ENCODE measurements at regions not wholly inside any gene's neighbourhood (a gene's known extent, or its start where the extent isn't known, plus 50 kb on each side); places are given as distances from the start of the nearest gene placed in this dataset.

GRCh38 chr20:4491643-4492042, 194.6 kb upstream of the PRNP start:
- Mint-ChIP-seq H3K9me3 (no peaks in the 10 kb centered on the region), H3K4me3 (no peak overlapping the region), H3K36me3 (no peaks in the 10 kb centered on the region), H3K27me3 (peaks cover 12 to 17% of the 10 kb centered on the region in 2 donors), H3K4me1 (no peaks in the 10 kb centered on the region), H3K27ac (no peak overlapping the region)
- Histone ChIP-seq H3K4me1 (ENCODE audit: control insufficient read depth in 1 of 2, extremely low read depth in 1 of 2, insufficient read depth in 2 of 2, low read length in 2 of 2) (no peaks in the 10 kb centered on the region), H3K36me3 (ENCODE audit: control insufficient read depth in 2 of 2, extremely low read depth in 1 of 2, insufficient read depth in 1 of 2, low read length in 1 of 2) (no peaks in the 10 kb centered on the region), H3K9me3 (no peaks in the 10 kb centered on the region), H3K27me3 (replicated peaks in 1 of 2; ENCODE audit: control insufficient read depth in 2 of 2, extremely low read depth in 1 of 2, insufficient read depth in 2 of 2, low read length in 1 of 2) (peaks cover 0 to 7% of the 10 kb centered on the region in 2 experiments), H3K4me3 (ENCODE audit: control insufficient read depth in 1 of 2, extremely low read depth in 1 of 2, low read length in 1 of 2) (no peak overlapping the region), H3K27ac (ENCODE audit: low read length) (no peak overlapping the region)
- ATAC-seq (replicated peaks in 1 of 4) (no peak), DNase-seq (no peak)
- CTCF ChIA-PET = no interaction called here
- 100% methylated on average over 2 of the region's 2 CpGs for WGBS (ENCODE audit: insufficient coverage)
- POLR2A ChIA-PET = no interaction called here

GRCh38 chr20:4490606-4491280, 195.5 kb upstream of the PRNP start:
- POLR2A ChIA-PET = no interaction called here
- no peaks in the 10 kb centered on the region for H3K9me3 ChIP-seq
- peaks cover 14 to 23% of the 10 kb centered on the region in 2 donors for H3K27me3 Mint-ChIP-seq
- ATAC-seq (replicated peaks in 1 of 4) (no peak), DNase-seq (no peak)
- no peaks in the 10 kb centered on the region for H3K36me3 ChIP-seq (ENCODE audit: control insufficient read depth in 2 of 2, extremely low read depth in 1 of 2, insufficient read depth in 1 of 2, low read length in 1 of 2)
- no peak overlapping the region for H3K4me3 Mint-ChIP-seq
- H3K36me3 Mint-ChIP-seq = no peaks in the 10 kb centered on the region
- no peaks in the 10 kb centered on the region for H3K9me3 Mint-ChIP-seq
- no peaks in the 10 kb centered on the region for H3K4me1 ChIP-seq (ENCODE audit: control insufficient read depth in 1 of 2, extremely low read depth in 1 of 2, insufficient read depth in 2 of 2, low read length in 2 of 2)
- WGBS (ENCODE audit: insufficient coverage) = 8% methylated on average over 2 of the region's 6 CpGs
- no peak overlapping the region for H3K27ac Mint-ChIP-seq
- H3K4me3 ChIP-seq (ENCODE audit: control insufficient read depth in 1 of 2, extremely low read depth in 1 of 2, low read length in 1 of 2) = no peak overlapping the region
- H3K27me3 ChIP-seq (replicated peaks in 1 of 2; ENCODE audit: control insufficient read depth in 2 of 2, extremely low read depth in 1 of 2, insufficient read depth in 2 of 2, low read length in 1 of 2) = peaks cover 0 to 7% of the 10 kb centered on the region in 2 experiments
- CTCF ChIA-PET = no interaction called here
- H3K4me1 Mint-ChIP-seq = no peaks in the 10 kb centered on the region
- no peak overlapping the region for H3K27ac ChIP-seq (ENCODE audit: low read length)

- Mint-ChIP-seq H3K36me3 (no peaks in the 10 kb centered on the region), H3K4me1 (no peaks in the 10 kb centered on the region), H3K27ac (no peak overlapping the region), H3K4me3 (no peak overlapping the region), H3K9me3 (no peaks in the 10 kb centered on the region), H3K27me3 (peaks cover 15 to 23% of the 10 kb centered on the region in 2 donors)
- no peak overlapping the region for H3K4me3 ChIP-seq (ENCODE audit: control insufficient read depth in 1 of 2, extremely low read depth in 1 of 2, low read length in 1 of 2)
- DNase-seq (no peak), ATAC-seq (replicated peaks in 1 of 4) (no peak)
- CTCF ChIA-PET = no interaction called here
- H3K4me1 ChIP-seq (ENCODE audit: control insufficient read depth in 1 of 2, extremely low read depth in 1 of 2, insufficient read depth in 2 of 2, low read length in 2 of 2) = no peaks in the 10 kb centered on the region
- WGBS (ENCODE audit: insufficient coverage) = 35% methylated on average over 1 of the region's 3 CpGs
- peaks cover 0 to 7% of the 10 kb centered on the region in 2 experiments for H3K27me3 ChIP-seq (replicated peaks in 1 of 2; ENCODE audit: control insufficient read depth in 2 of 2, extremely low read depth in 1 of 2, insufficient read depth in 2 of 2, low read length in 1 of 2)
- H3K9me3 ChIP-seq = no peaks in the 10 kb centered on the region
- no peaks in the 10 kb centered on the region for H3K36me3 ChIP-seq (ENCODE audit: control insufficient read depth in 2 of 2, extremely low read depth in 1 of 2, insufficient read depth in 1 of 2, low read length in 1 of 2)
- H3K27ac ChIP-seq (ENCODE audit: low read length) = no peak overlapping the region
- POLR2A ChIA-PET = no interaction called here
Observed at GRCh38 chr20:4490045-4490444, 196.2 kb upstream of the PRNP start.

- ATAC-seq (replicated peaks in 1 of 4) = no peak
- H3K27ac ChIP-seq (ENCODE audit: low read length) = no peak overlapping the region
- no peaks in the 10 kb centered on the region for H3K4me1 ChIP-seq (ENCODE audit: control insufficient read depth in 1 of 2, extremely low read depth in 1 of 2, insufficient read depth in 2 of 2, low read length in 2 of 2)
- no peaks in the 10 kb centered on the region for H3K4me1 Mint-ChIP-seq
- H3K9me3 ChIP-seq = no peaks in the 10 kb centered on the region
- H3K27me3 Mint-ChIP-seq = peaks cover 21 to 28% of the 10 kb centered on the region in 2 donors
- no peaks in the 10 kb centered on the region for H3K36me3 Mint-ChIP-seq
- POLR2A ChIA-PET = no interaction called here
- CTCF ChIA-PET = no interaction called here
- DNase-seq = no peak
- 43% methylated on average over 1 of the region's 9 CpGs for WGBS (ENCODE audit: insufficient coverage)
- H3K27me3 ChIP-seq (replicated peaks in 1 of 2; ENCODE audit: control insufficient read depth in 2 of 2, extremely low read depth in 1 of 2, insufficient read depth in 2 of 2, low read length in 1 of 2) = peaks cover 0 to 7% of the 10 kb centered on the region in 2 experiments
- peak overlapping the region in 1 of 2 donors; percentile 16 for H3K27ac Mint-ChIP-seq
- no peaks in the 10 kb centered on the region for H3K9me3 Mint-ChIP-seq
- H3K4me3 Mint-ChIP-seq = no peak overlapping the region
- H3K4me3 ChIP-seq (ENCODE audit: control insufficient read depth in 1 of 2, extremely low read depth in 1 of 2, low read length in 1 of 2) = no peak overlapping the region
- no peaks in the 10 kb centered on the region for H3K36me3 ChIP-seq (ENCODE audit: control insufficient read depth in 2 of 2, extremely low read depth in 1 of 2, insufficient read depth in 1 of 2, low read length in 1 of 2)
Observed at GRCh38 chr20:4488407-4489339, 197.6 kb upstream of the PRNP start.

GRCh38 chr20:4484379-4484997, 201.8 kb upstream of the PRNP start:
- ATAC-seq (replicated peaks in 1 of 4) = no peak
- no peaks in the 10 kb centered on the region for H3K9me3 Mint-ChIP-seq
- 79% methylated on average over 4 of the region's 5 CpGs for WGBS (ENCODE audit: insufficient coverage)
- H3K27ac Mint-ChIP-seq = no peak overlapping the region
- ChIA-PET CTCF (no interaction called here), POLR2A (interaction anchor here in 1 of 2 donors (0.5 kb wide), 1 partner anchor 14 kb away, joined by 3 read pairs; no protein-coding TSS in a partner anchor)
- no peaks in the 10 kb centered on the region for H3K36me3 Mint-ChIP-seq
- DNase-seq = no peak
- Histone ChIP-seq H3K27ac (ENCODE audit: low read length) (no peak overlapping the region), H3K27me3 (replicated peaks in 1 of 2; ENCODE audit: control insufficient read depth in 2 of 2, extremely low read depth in 1 of 2, insufficient read depth in 2 of 2, low read length in 1 of 2) (peaks cover 0 to 3% of the 10 kb centered on the region in 2 experiments), H3K36me3 (ENCODE audit: control insufficient read depth in 2 of 2, extremely low read depth in 1 of 2, insufficient read depth in 1 of 2, low read length in 1 of 2) (no peaks in the 10 kb centered on the region), H3K4me3 (ENCODE audit: control insufficient read depth in 1 of 2, extremely low read depth in 1 of 2, low read length in 1 of 2) (no peak overlapping the region), H3K9me3 (no peaks in the 10 kb centered on the region), H3K4me1 (ENCODE audit: control insufficient read depth in 1 of 2, extremely low read depth in 1 of 2, insufficient read depth in 2 of 2, low read length in 2 of 2) (no peaks in the 10 kb centered on the region)
- peaks cover 38 to 39% of the 10 kb centered on the region in 2 donors for H3K27me3 Mint-ChIP-seq
- H3K4me3 Mint-ChIP-seq = no peak overlapping the region
- H3K4me1 Mint-ChIP-seq = no peaks in the 10 kb centered on the region

GRCh38 chr20:4483961-4484360, 202.3 kb upstream of the PRNP start:
- no peaks in the 10 kb centered on the region for H3K36me3 Mint-ChIP-seq
- no peaks in the 10 kb centered on the region for H3K9me3 Mint-ChIP-seq
- no peak overlapping the region for H3K27ac Mint-ChIP-seq
- ATAC-seq (replicated peaks in 1 of 4) (no peak), DNase-seq (no peak)
- ChIA-PET CTCF (no interaction called here), POLR2A (no interaction called here)
- no peak overlapping the region for H3K4me3 ChIP-seq (ENCODE audit: control insufficient read depth in 1 of 2, extremely low read depth in 1 of 2, low read length in 1 of 2)
- H3K9me3 ChIP-seq = no peaks in the 10 kb centered on the region
- peaks cover 38 to 39% of the 10 kb centered on the region in 2 donors for H3K27me3 Mint-ChIP-seq
- no peak overlapping the region for H3K27ac ChIP-seq (ENCODE audit: low read length)
- peaks cover 0 to 3% of the 10 kb centered on the region in 2 experiments for H3K27me3 ChIP-seq (replicated peaks in 1 of 2; ENCODE audit: control insufficient read depth in 2 of 2, extremely low read depth in 1 of 2, insufficient read depth in 2 of 2, low read length in 1 of 2)
- H3K36me3 ChIP-seq (ENCODE audit: control insufficient read depth in 2 of 2, extremely low read depth in 1 of 2, insufficient read depth in 1 of 2, low read length in 1 of 2) = no peaks in the 10 kb centered on the region
- H3K4me3 Mint-ChIP-seq = no peak overlapping the region
- no peaks in the 10 kb centered on the region for H3K4me1 Mint-ChIP-seq
- no peaks in the 10 kb centered on the region for H3K4me1 ChIP-seq (ENCODE audit: control insufficient read depth in 1 of 2, extremely low read depth in 1 of 2, insufficient read depth in 2 of 2, low read length in 2 of 2)

Data from T-cell (primary cell).